ENCODE measurements at regions not wholly inside any gene's neighbourhood (a gene's known extent, or its start where the extent isn't known, plus 50 kb on each side); places are given as distances from the start of the nearest gene placed in this dataset.

- Histone ChIP-seq H3K4me1 (ENCODE audit: control insufficient read depth in 2 of 3, insufficient read depth in 2 of 3, low read depth in 1 of 3, low read length in 3 of 3) (no peaks in the 10 kb centered on the region), H3K9ac (ENCODE audit: low read length in 3 of 3) (no peak overlapping the region), H3K27ac (ENCODE audit: low read depth in 2 of 2, low read length in 2 of 2) (no peak overlapping the region), H3K4me3 (ENCODE audit: low read length in 3 of 3) (no peak overlapping the region), H3K36me3 (ENCODE audit: control insufficient read depth in 2 of 3, insufficient read depth in 3 of 3, low read length in 3 of 3) (no peaks in the 10 kb centered on the region), H3K9me3 (ENCODE audit: control insufficient read depth in 2 of 3, insufficient read depth in 1 of 3, low read length in 3 of 3) (no peaks in the 10 kb centered on the region), H3K27me3 (ENCODE audit: control insufficient read depth, insufficient read depth, low read length) (no peaks in the 10 kb centered on the region)
- intact Hi-C loops (cut with DNase I): no loop called here
- no peak for FAIRE-seq
- DNase-seq: no peak
- no peak for TF ChIP-seq CTCF (IDR thresholded peaks at IDR 0.05; ENCODE audit: borderline replicate concordance, extremely low read depth, insufficient read depth)
These were observed 383.0 kb upstream of the B3GAT1 start for GRCh38 chr11:134795017-134795416.

GRCh38 chr11:134794192-134794591 lies 382.1 kb upstream of the B3GAT1 start:
- Histone ChIP-seq H3K4me3 (ENCODE audit: low read length in 3 of 3) (no peak overlapping the region), H3K27me3 (ENCODE audit: control insufficient read depth, insufficient read depth, low read length) (no peaks in the 10 kb centered on the region), H3K27ac (ENCODE audit: low read depth in 2 of 2, low read length in 2 of 2) (no peak overlapping the region), H3K9ac (ENCODE audit: low read length in 3 of 3) (no peak overlapping the region), H3K36me3 (ENCODE audit: control insufficient read depth in 2 of 3, insufficient read depth in 3 of 3, low read length in 3 of 3) (no peaks in the 10 kb centered on the region), H3K4me1 (ENCODE audit: control insufficient read depth in 2 of 3, insufficient read depth in 2 of 3, low read depth in 1 of 3, low read length in 3 of 3) (no peaks in the 10 kb centered on the region), H3K9me3 (ENCODE audit: control insufficient read depth in 2 of 3, insufficient read depth in 1 of 3, low read length in 3 of 3) (no peaks in the 10 kb centered on the region)
- FAIRE-seq: no peak
- no peak for DNase-seq
- intact Hi-C loops (cut with DNase I): no loop called here
- TF ChIP-seq CTCF (IDR thresholded peaks at IDR 0.05; ENCODE audit: borderline replicate concordance, extremely low read depth, insufficient read depth): no peak

- Histone ChIP-seq H3K9me3 (ENCODE audit: control insufficient read depth in 2 of 3, insufficient read depth in 1 of 3, low read length in 3 of 3) (no peaks in the 10 kb centered on the region), H3K27me3 (ENCODE audit: control insufficient read depth, insufficient read depth, low read length) (no peaks in the 10 kb centered on the region), H3K27ac (ENCODE audit: low read depth in 2 of 2, low read length in 2 of 2) (no peak overlapping the region), H3K4me3 (ENCODE audit: low read length in 3 of 3) (no peak overlapping the region), H3K4me1 (ENCODE audit: control insufficient read depth in 2 of 3, insufficient read depth in 2 of 3, low read depth in 1 of 3, low read length in 3 of 3) (no peaks in the 10 kb centered on the region), H3K36me3 (ENCODE audit: control insufficient read depth in 2 of 3, insufficient read depth in 3 of 3, low read length in 3 of 3) (no peaks in the 10 kb centered on the region), H3K9ac (ENCODE audit: low read length in 3 of 3) (no peak overlapping the region)
- intact Hi-C loops (cut with DNase I): no loop called here
- TF ChIP-seq CTCF (IDR thresholded peaks at IDR 0.05; ENCODE audit: borderline replicate concordance, extremely low read depth, insufficient read depth): no peak
- FAIRE-seq: no peak
- DNase-seq: no peak
These were observed 380.6 kb upstream of the B3GAT1 start for GRCh38 chr11:134792677-134793076.

DNA sequence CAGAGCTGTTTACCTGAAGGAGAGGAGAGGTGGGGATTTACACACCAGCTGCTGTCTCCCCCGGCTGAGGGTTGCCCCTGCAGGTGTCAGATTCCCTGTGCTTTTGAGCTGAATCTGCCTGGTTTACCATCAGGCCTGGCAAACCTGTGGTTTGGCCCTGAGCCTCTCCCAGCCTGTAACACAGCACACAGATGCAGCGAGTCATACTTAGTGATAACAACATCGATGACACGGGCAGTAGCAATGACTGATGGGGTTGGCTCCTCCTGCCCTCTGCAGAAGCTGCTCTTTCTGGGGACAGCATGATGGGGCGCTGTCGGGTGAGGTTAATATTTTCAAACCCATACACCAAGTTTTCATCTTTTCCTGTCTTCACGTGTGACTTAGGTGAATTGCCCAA lies 380.0 kb upstream of the B3GAT1 start:
- intact Hi-C loops (cut with DNase I): no loop called here
- H3K36me3 ChIP-seq (ENCODE audit: control insufficient read depth in 2 of 3, insufficient read depth in 3 of 3, low read length in 3 of 3): no peaks in the 10 kb centered on the region
- no peaks in the 10 kb centered on the region for H3K4me1 ChIP-seq (ENCODE audit: control insufficient read depth in 2 of 3, insufficient read depth in 2 of 3, low read depth in 1 of 3, low read length in 3 of 3)
- H3K27ac ChIP-seq (ENCODE audit: low read depth in 2 of 2, low read length in 2 of 2): no peak overlapping the region
- no peaks in the 10 kb centered on the region for H3K27me3 ChIP-seq (ENCODE audit: control insufficient read depth, insufficient read depth, low read length)
- no peak overlapping the region for H3K4me3 ChIP-seq (ENCODE audit: low read length in 3 of 3)
- H3K9ac ChIP-seq (ENCODE audit: low read length in 3 of 3): no peak overlapping the region
- DNase-seq (peak in 3 of 5 donors; percentile 40 to 50 (median 41)), FAIRE-seq (no peak)
- no peaks in the 10 kb centered on the region for H3K9me3 ChIP-seq (ENCODE audit: control insufficient read depth in 2 of 3, insufficient read depth in 1 of 3, low read length in 3 of 3)
- TF ChIP-seq CTCF (IDR thresholded peaks at IDR 0.05; ENCODE audit: borderline replicate concordance, extremely low read depth, insufficient read depth): no peak
